ENCODE measurements at regions not wholly inside any gene's neighbourhood (a gene's known extent, or its start where the extent isn't known, plus 50 kb on each side); places are given as distances from the start of the nearest gene placed in this dataset.
"Not testable (repeated sequence)": the region's sequence is repeated elsewhere in the genome, so short reads cannot be mapped to it uniquely, and the experiment has no call there.

DNA sequence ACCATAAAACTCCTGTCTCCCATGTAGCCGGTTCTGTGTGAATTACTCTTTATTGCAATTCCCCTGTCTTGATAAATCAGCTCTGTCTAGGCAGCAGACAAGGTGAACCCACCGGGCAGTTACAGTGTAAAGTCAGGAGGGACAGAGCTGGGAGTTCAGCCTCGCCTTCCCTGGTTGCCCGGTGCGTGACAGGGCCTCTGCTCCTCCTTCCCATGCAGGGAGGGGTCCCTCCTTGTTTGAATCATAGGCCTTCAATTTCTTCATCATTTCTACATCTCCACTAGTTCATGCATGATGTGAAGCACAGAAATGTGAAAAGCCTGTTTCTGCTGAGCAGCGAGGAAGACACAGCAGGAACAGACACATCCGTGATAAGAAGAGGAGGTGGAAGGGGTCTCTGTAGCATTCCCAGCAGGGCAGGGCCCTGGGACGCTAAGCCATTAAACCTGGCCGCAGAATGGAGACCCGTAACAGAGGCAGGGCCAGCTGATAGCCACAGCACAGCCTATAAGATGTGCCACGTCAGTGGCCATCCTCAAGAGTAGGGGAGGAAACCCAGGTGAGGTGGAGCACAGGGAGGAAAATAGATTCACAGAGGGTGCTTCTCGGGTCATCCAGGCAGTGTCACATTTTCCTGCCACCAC lies 106.7 kb upstream of the CST7 start:
- DNase-seq = no peak

DNA sequence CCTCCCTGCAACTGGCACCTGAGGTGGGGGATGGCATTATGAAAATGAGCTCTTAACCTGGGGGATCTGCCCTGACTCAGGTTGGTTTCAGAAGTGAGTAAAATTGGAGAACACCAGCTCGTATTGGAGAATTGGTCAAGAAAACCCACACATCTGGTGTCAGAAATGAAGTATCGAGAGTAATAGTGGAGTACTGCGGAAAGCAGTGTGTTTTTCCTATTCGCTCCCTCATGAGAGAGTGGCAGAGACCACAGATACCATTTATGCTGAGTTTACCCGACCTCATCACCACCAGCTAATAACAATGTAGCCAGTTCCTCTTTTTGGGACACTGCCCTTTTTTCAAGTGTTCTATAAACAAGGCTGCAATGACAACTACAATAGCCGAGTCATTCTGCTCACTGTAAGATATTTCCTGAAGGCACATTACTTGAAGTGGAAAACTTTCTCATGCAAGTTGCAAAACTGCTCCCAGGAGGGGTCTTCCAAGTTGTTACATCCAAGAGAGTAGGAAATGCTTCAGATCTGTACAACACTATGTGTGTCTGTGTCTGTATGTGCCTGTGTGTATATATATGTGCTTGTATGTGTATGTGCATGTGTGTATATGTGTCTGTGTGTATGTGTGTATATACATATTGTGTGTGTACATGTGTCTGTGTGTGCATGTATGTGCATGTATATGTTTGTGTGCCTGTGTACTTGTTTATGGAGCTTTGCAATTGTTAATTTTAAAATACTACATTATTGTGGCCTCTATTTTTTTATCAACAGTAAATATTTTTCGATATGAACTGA lies 106.0 kb upstream of the CST7 start:
- DNase-seq = peak; percentile 69

DNA sequence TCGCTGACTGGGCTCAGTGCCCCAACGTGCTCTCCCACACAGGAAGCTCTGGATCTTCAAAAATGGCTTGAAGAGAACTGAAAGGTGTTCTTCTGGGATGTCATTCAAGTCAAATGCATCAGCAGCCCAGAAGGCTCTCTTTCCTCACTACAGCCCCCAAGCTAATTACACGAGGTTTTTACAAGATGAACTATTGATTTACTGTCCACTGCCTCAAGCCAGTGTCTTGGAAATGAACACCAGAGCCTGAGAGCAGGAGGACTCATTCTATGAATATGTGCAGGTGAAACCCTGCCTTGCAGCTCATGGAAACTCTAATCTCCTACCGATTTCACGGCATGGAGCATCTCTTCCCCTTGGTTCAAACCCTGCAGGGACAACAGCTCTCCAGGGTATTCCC lies 98.9 kb upstream of the CST7 start:
- no peak for DNase-seq

DNA sequence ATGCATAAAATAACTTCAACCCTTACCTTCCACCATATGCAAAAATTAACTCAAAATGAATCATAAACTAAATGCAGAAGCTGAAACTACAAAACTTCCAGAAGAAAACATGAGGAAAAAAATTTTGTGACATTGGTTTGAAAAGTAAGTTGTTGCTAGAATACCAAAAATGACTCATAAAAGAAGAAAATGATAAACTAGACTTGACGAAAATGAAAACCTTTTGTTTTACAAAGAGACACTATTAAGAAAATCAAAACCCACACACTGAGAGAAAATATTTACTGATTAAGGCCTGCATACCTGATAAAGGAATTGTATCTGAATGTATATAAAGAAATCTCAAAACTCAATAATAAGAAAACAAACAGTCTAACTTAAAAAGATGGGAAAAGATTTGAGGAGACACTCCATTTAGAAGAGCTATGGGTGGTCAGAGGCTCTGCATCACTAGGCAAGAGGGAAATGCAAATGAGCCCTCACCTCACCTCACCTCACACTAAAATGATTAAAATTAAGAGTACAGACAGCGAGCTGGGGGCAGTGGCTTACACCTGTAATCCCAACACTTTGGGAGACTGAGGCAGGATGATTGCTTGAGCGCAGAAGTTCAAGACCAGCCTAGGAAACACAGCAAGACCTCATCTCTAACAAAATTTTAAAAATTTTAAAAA lies 97.6 kb upstream of the CST7 start:
- DNase-seq = no peak

DNA sequence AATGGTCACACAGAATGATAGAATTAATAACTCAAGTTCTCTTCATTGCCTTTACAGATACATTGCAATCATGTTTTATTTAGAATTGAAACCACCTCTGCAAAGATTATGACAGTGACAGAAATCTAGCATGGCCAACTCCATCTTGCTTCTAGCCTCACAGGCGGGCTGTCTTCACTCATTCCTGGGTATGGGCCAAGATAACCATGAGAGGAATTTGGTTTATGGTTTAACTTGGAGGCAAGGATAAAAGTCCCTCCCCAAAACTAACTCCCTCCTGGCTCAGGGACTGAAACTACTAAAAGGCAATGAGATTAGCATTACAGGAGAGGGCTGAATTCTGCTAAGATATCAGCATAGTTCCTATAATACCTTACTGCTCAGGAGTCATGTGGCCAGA lies 95.2 kb upstream of the CST7 start:
- DNase-seq = no peak

DNA sequence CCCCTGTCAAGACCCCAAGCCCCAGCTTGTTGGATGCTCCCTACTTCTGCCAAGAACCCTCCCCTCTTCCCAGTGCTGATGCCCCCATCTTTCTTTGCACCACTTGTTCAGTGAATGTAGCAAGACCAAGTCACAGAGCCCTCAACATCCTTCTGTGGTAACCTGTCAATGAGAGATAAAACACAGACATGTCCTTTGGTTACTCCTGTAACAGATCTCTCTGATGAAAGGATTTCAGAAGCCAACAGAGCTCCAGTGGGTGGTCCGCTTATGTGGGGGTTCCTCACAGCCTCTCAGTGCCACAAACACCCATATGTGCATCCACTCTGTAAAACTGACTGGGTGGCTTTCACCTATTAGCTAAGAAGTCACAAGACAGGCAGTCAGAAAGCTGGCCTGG lies 93.2 kb upstream of the CST7 start:
- DNase-seq = no peak

DNA sequence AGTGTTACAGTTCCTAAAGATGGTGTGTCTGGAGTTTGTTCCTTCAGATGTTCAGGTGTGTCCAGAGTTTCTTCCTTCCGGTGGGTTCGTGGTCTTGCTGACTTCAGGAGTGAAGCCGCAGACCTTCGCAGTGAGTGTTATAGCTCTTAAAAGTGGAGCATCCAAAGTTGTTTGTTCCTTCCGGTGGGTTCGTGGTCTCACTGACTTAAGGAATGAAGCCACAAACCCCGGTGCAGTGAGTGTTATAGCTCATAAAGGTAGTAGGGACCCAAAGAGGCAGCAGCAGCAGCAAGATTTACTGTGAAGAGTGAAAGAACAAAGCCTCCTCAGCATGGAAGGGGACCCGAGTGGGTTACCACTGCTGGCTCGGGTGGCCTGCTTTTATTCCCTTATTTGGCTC lies 90.6 kb upstream of the CST7 start:
- DNase-seq = not testable (repeated sequence)

DNA sequence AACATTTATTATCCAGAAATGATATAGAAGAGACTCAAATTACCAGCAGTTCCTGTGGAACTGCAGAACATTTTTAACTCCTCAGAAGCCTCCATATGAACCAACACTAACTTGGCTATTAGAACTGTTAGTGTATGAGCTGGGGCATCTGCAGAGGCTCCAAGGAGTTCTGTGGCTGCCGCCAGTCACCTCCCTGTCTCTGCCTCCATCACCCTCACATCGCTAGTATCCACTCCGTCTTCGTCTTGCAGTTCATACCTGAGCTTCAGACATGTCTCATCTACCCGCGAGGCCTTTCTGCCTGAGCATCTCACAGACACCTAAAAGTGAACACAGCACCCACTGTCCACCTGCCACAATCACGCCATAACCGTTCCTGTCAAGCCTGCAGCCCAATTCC lies 89.5 kb upstream of the CST7 start:
- DNase-seq = no peak

DNA sequence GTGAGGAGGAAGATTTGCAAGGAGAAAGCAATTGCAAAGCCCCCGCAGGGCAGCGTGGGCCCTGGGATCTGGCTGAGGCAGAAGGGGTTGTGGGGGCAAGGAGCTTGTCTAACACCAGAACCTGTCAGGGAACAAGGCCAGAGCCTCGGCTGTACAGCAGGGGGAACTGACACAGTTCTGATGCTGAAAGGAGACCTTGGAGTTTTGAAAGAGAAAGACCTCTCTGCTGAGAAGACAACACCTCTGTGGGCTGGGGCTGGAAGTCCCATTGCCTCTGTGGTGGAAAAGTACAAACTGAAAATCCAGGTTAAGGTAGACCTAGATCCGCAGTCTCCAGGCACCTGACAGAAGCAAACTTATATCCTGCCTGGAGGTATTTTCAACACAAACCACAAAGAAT lies 86.9 kb upstream of the CST7 start:
- DNase-seq = no peak

DNA sequence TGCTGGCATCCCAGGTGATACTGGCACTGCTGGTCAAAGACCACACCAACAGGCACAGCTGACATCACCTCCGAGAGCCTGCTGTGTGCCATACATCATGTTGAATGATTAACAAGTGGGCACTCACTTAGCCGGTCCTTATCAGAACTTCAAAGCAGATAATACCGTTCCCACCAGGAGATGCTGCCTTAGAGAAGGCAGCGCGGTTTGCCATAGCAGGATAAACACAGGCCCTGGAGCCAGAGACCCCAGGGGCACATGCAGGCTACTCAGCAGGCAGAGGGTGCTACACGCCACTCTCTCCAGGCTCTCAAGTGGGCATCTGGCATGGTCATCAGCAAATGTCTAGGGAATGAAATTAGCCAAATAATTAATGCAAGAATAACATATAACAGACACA lies 86.5 kb upstream of the CST7 start:
- no peak for DNase-seq

DNA sequence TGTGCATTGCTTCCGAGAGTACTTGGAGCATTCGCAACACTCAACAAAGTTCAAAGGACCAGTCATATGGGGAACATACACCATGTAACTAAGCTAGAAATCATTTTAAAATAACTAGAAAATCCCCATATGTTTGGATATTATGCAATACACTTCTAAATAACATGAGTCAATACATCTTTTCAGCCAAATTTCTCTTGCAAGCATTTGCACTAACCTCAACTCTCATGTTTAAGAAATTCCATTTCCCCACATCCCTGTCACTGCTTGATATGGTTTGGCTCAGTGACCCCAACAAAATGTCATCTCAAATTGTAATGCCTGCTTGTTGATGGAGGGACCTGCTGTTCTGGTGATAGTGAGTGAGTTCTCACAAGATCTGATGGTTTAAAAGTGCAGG lies 85.7 kb upstream of the CST7 start:
- DNase-seq = peak; percentile 51

DNA sequence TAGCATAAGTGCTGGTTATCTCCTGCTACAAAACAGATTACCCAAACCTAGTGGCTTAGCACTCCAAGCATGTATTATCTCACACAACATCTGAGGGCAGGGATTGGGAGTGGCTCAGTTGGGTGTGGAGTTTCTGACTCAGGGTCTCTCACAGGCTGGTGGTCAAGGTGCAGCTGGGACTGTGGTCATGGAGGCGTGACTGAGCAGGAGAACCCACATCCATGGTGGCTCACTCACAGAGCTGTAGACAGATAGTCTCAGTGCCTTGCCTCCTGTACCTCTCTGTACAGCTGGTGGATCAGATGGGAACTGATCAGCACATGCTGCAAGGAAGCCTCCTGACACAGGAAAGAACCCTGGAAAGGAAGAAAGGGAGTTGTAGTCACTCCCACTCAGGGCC lies 83.1 kb upstream of the CST7 start:
- DNase-seq = no peak

DNA sequence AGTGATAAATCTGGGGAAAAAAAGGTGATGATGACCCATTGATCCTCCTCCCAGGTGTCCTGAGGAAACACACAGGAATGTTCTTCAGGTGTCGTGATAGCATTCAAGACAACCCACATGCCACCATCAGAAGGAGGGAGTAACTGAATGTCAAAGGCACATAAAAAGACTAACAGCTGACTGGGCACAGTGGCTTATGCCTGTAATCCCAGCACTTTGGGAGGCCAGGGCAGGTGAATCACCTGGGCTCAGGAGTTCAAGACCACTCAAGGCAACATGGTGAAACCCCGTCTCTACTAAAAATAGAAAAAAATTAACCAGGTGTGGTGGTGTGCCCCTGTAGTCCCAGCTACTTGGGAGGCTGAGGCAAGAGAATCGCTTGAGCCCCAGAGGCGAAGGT lies 82.3 kb upstream of the CST7 start:
- no peak for DNase-seq

DNA sequence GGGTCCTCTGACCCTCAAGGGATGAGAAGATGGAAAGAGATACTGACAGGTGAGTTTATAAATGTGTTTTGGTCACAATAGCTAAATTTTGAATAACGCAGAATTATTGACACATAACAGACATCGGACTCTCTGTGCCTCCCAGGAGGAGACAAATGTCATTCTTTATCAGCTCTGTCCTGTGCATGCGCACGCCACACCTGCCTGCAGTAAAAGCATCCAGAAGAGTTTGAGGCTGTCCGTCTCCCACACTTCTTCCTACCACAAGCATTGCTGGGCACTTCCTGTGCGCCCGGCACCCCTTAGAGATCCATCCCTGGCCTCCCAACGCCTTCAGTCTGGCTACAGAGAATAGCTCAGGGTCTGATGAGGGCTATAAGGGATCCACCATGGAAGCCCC lies 81.5 kb upstream of the CST7 start:
- no peak for DNase-seq

DNA sequence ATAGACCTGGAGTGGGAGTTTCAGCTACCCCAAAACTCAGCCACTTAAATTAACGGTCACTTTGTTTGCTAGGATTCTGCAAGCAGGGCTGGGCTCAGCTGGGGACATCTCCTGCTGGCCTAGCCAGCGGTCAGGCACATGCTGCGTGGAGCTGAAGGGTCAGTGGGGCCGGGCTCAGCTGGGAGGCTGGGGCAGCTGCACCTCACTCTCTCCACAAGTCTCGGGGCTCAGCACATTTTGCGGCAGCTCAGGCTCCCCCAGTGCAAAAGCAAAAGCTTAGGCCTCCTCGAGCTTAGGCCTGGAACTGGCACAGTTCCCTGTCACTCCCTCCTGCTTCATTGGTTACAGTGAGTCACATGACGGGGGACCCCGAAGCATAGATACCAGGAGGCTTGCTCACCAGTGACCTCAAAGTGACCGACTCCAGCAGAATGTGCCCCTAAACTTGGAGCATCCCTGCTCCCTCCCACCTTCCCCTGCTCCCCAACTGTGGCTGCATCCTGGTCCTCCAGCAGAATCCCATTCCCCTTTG lies 80.6 kb upstream of the CST7 start:
- DNase-seq = no peak

DNA sequence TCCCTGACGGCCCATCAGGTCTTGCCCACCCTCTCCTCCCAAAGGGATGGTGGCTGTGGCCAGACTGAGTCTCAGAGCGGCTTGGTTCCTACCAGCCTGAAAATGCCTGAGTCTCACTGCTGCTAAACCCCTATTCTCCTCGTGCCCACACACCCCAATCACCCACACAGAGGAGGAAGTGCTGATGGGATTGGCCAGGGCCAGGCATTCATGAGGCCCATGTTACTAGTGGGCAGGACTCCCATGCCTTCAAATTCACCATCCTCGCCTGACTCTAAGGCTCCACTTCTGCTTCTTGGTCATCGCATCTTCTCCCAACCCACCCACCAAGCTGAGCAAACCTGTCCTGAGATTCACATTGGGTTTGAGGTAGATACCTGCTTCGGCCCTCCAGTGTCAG lies 80.1 kb upstream of the CST7 start:
- no peak for DNase-seq

DNA sequence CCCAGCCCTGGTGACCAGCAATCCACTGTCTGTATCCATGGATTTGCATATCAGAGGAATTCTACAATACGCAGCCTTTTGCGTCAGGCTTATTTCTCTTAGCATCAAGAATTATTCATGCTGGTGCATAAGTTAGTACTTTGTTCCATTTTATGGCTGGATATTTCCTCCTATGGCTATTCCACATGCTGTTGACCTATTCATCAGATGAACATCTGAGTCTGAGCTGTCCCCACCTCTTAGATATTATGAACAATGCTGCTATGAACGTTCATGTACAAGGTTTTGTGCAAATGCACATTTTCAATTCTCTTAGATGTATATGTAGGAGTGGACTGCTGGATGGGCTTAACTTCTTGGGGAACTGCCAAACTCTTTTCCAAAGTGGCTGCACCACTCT lies 79.0 kb upstream of the CST7 start:
- DNase-seq = no peak

DNA sequence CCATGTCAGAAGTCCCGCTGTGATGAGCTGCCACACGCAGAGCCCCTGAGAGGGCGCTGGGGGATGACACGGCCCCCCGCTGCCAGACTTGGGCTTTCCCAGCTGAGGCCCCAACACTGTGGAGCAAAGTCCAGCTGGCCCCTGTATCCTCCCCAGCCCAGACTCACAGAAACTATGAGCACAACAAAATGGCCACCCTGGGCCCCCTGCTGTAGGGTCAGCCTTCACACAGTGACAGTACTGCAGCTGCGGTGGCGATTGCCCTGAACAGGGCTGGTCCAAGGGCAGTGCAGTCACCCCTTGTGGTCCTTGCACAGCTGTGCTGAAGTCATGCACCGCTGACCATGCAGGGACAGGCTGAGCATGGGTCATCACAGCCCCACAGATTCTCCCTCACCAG lies 78.2 kb upstream of the CST7 start:
- no peak for DNase-seq

DNA sequence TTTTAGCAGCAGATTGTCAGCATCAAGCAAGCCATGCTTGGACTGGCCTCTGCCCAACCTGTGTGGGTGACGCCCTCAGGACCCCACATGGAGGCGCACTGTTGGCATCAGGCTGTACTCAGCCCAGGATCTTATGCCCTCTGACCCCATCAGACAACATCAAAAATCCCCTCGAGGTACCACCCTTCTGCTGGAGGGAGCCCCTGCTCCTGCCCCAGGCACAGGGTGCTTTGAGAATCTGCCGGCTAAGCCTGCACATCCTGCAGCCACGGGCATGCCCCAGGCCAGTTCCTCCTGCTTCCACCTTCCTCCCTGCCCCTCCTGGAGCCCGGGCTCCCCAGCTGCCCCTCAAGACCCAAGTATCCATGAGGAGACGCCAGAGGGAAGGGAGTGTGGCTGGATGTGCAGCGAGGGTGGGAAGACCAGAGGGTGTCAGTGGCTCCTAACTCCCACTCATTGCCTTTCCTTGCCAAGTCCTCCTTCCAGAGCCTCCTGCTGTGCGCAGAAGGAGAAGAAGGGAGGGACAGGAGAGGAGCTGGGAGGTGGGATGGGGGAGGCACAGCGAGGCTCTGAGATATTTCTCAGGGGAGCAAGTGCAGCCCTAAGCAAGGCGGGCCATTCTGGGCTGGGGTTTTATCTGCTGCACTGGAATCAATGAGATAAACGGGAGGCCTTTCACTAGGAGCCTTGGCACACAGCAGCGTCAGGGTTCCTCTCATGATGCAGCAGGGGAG lies 77.4 kb upstream of the CST7 start:
- no peak for DNase-seq

DNA sequence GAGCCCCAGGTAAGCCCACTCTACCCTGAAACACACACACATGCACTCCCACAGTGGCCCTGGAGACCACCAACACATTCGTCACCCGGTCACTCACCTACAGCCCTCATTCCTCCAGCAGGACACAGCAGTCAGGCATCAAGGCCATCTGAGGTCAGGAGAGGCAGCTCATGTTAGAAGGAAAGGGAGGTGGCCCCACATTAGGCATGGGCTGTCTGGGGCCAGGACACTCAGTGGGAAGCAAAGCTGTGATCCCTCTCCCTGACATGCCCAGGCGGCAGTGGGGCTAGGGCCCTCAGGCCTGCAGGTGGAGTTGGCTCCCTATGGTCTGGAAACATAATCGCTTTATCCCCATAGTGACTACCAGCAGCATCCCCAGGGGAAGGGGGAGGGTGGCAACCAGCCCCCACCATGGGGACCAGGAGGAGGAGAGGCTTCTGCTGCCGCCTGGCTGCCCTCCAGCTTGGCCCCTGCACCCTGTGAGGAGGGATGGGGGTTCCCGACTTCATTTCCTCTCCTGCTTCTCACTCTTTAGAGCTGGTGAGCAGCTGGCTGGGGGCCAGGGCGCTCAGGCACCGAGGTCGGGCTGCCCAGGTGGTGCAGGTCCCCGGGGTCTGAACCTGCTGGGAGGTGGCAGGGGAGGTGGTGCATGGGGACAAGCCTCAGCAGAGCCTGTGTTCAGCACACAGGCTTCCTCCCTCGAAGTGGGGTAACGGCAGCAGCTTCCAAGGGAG lies 76.6 kb upstream of the CST7 start:
- DNase-seq = no peak

DNA sequence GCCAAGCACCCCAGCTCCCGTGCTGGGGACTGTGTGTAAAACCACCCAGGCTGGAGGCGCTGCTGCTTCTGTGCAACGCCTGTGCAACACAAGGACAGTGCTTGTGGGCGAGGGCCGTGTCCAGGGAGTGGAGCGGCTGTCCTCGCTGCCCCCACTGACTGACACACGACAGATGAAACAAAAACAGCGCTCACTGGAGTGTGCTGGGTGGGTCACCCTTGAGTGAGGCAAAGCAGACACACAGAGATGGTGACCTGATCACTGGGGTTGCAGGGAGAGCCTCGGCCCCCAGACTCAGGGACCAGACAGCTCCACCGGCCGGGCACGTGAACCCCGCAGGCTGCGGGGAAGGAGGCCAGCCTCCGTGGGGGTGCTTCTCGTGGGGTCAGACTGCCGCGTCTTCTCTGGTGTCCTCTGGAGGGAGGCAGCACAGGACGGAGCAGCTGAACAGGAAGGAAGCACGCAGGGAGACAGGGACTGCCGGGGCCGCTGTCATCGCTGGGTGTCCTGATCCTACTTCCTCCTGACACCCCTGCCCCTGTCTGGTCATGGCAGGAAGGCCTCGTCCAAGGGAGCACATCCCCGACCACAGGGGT lies 75.9 kb upstream of the CST7 start:
- DNase-seq = peak; percentile 2

DNA sequence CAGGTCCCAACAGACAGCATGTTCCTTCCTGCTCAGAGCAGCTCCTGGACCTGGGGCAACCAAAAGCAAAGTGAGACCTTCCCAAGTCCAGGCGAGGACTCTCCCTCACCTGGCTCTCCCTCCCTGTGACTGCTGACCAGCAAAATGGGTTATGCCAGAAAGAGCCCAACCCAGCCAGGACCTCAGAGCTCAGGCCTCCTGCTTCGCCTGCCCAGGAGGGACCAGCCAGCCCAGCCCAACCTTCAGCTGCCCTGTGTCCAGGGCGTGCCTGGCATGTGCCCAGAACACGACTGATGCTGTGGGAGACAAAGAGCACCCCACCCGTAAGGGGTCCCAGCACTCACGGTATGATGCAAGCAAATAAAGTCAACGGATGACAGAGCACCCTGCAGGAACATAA lies 74.0 kb upstream of the CST7 start:
- DNase-seq = no peak

Data from inflammatory macrophage treated with lipopolysaccharide for 4 hours (primary cell).